GM10266 (cell line): ENCODE measurements at regions not wholly inside any gene's neighbourhood (a gene's known extent, or its start where the extent isn't known, plus 50 kb on each side); places are given as distances from the start of the nearest gene placed in this dataset.
A peak's percentile ranks its signal among the peaks of the same experiment; 100 is the strongest.

Source experiments
- DNase-seq: peaks from one replicate; pipeline ENCODE4 v3.0.0; 2012; ENCODE audit errors: extremely low spot score
- CTCF ChIP-seq: IDR thresholded peaks from 2 replicates; pipeline ENCODE4 v1.5.1; 2012; ENCODE audit warnings: mild to moderate bottlenecking, low read depth; ENCODE audit not compliant: control insufficient read depth, insufficient read depth; ENCODE audit errors: missing control alignments

GRCh38 chr16:86869288-86870022, 291.1 kb downstream of the FOXL1 start:
- DNase-seq = no peak
- no peak for TF ChIP-seq CTCF

- no peak for TF ChIP-seq CTCF
- DNase-seq = no peak
These were observed 292.0 kb downstream of the FOXL1 start for GRCh38 chr16:86870380-86870779.

DNA sequence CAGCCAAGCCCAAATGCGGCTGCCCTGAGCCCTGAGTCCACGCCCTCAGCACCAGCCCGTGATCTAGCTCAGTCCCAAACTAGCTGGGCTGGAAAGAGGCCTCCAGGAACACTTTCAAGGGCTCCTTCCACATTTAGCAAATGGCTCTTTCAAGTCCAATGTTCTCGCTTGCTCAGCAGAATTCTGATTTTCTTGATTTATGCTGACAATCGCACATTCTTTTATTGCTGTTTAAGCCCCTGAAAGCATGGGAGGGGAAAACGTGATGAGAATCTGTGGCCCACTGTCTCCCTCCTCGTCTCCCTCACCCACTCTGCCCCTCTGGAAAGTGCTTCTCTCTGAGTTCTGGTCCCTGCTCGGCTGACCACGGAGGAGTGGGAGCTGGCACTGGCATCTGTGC, 293.8 kb downstream of the FOXL1 start:
- no peak for DNase-seq
- no peak for TF ChIP-seq CTCF

- DNase-seq = no peak
- no peak for TF ChIP-seq CTCF
These were observed 294.5 kb downstream of the FOXL1 start for GRCh38 chr16:86872833-86873232.

DNA sequence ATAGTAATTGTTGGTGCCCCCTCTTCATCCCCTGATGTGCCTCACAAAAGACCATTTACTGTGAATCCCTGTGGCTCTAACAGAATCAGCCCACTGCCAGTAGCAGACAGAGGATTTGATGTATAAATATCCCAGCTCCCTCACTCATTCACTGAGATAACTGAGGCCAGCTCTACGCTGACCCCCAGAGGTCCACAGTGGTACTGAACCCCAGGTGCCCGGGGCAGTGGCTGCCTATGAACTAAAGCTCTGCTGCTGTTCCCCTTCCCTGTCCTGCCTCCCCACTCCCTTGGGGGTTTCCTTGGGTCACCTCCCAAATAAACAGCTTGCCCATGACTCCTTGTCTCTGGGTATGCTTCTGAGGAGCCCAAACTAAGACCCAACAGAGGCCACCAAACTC, 295.8 kb downstream of the FOXL1 start:
- TF ChIP-seq CTCF = peak; percentile 58
- DNase-seq = peak; percentile 48

- no peak for DNase-seq
- TF ChIP-seq CTCF = no peak
These were observed 298.1 kb downstream of the FOXL1 start for GRCh38 chr16:86876499-86876898.

GRCh38 chr16:86877108-86877507, 298.8 kb downstream of the FOXL1 start:
- no peak for TF ChIP-seq CTCF
- DNase-seq = no peak
